COLO668 (cell line): ENCODE measurements at regions not wholly inside any gene's neighbourhood (a gene's known extent, or its start where the extent isn't known, plus 50 kb on each side); places are given as distances from the start of the nearest gene placed in this dataset.

Experiments used
- DNase-seq: peaks from one replicate; lab custom pipeline; 2025; ENCODE audit not compliant: unreplicated experiment; lab: John Stamatoyannopoulos, UW

GRCh38 chr4:167475951-167476350, 241.7 kb upstream of the SPOCK3 start:
- no peak for DNase-seq

GRCh38 chr4:167492007-167492406, 257.7 kb upstream of the SPOCK3 start:
- no peak for DNase-seq

DNA sequence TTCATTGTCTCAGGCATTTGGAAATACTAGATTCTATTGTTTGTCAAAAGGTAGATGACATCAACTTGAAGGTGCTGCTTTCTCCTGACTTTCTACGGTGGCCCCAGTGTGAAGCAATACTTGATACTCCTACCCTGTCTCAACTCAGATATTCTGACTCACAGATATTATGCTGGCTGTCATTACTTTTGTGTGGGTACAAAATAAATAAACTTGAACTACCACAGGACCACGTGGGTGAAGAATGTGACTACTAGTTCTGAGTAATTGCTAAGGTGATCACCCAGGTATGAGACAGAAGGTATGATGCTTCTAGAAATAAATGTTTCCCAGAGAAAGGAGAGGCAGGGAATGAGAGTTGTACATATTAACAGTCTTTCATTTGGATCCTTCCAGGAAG, 275.3 kb upstream of the SPOCK3 start:
- DNase-seq = no peak

DNA sequence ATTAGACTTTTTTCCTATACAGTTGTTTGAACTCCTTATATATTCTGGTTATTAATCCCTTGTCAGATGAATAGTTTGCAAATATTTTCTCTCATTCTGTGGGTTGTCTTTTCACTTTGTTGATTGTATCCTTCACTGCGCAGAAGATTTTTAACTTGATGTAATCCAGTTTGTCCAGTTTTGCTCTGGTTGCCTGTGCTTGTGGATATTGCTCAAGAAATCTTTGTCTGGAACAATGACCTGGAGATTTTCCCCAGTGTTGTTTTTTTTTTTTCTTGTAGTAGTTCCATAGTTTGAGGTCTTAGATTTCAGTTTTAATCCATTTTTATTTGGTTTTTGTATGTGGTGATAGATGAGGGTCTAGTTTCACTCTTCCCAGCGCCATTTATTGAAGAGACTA, 289.8 kb upstream of the SPOCK3 start:
- DNase-seq = no peak

GRCh38 chr4:167537761-167538160, 303.5 kb upstream of the SPOCK3 start:
- no peak for DNase-seq

- no peak for DNase-seq
These were observed 307.0 kb upstream of the SPOCK3 start for GRCh38 chr4:167541286-167541685.

- no peak for DNase-seq
These were observed 310.1 kb upstream of the SPOCK3 start for GRCh38 chr4:167544391-167544790.

DNA sequence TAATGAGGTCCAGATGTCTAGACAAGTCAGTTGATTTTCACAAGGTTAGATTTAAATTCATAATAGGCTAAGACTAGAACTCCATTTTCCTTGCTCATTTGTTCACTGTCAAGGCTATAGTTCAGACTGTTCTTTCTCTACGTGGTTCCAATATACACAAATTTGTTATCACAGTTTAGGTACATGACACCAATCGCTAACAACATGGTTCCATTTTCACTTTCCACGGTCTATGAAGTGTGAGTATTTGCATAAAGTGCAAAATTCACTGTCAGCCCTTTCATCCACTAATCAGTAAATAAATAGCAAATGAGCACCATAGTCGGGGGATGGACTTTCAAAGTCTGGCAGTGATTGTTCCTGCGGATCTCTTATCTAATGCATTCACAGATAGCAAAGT, 315.7 kb upstream of the SPOCK3 start:
- DNase-seq = no peak

- no peak for DNase-seq
These were observed 321.2 kb upstream of the SPOCK3 start for GRCh38 chr4:167555338-167556022.

DNA sequence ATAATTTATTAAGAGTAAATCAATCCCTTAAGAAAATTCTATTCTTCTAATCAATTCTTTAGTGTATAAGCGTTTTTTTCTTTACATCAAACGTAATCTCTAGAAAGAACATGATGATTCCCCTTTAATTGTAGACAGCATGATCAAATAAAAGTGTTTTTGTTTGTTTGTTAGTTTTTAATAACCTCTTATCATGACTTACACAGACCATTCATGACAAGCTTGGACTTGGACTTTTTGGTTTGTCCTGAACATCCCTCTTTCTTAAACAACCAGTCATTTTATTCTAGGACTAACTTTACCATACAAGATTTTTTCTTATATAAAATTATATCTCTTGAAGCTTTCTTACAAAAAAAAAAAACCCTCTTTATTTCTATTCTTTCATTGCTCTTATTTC, 344.6 kb upstream of the SPOCK3 start:
- peak; percentile 0 for DNase-seq

GRCh38 chr4:167581449-167581965, 347.2 kb upstream of the SPOCK3 start:
- no peak for DNase-seq

DNA sequence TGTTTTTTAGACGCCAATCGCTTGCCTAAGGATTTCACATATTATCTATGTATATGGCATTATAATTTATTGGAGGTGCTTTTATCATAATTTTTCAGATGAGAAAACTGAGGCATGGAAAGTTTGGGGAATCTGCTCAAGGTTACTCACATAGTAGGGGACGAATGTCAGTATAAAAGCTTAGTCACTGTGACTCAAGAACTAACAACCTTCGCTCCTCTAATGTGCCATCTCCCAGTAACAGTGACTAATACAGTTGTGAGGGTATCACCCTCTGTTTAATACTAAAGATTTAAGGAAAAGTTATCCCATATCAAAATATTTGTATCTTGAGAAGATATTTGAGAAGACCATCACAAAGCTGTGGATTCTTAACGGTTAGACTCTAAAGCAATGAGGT, 353.1 kb upstream of the SPOCK3 start:
- no peak for DNase-seq

DNA sequence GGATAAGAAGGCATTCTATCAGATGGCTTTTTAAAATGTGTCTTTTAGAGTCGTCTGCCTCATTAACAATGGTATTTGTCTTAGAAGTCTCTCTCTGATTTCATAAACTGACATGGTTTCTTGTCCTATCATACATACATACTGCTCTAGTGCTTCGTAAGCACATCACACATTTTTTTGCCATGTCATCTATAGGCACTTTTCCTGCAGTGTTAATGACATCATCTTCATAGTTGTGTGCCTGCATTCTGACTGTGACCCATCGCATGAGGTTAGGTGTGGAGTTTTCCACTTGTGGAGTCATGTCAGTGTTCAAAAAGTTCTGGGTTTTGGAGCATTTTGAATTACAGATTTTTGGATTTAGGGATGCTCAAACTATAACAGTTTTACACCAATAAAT, 361.6 kb upstream of the SPOCK3 start:
- DNase-seq = no peak

DNA sequence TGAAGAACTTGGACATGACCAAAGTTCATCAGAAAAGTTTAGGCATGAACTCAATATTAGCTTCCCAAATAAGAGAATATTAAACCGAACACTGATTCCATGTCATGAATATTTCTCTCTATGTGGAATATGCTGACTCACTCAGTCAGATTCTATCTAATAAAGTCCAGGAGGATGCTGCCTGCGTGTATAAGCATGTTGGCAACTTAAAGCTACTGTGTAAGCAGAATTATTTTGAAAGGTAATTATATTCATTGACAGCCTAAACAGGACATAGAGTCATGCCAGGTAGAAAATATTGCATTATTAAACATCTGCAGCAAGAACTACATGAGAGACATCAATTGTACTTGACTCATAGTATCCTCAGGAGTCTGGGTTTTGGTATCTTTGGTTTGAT, 367.9 kb upstream of the SPOCK3 start:
- DNase-seq = no peak

- DNase-seq = no peak
These were observed 372.3 kb upstream of the SPOCK3 start for GRCh38 chr4:167606551-167606950.

GRCh38 chr4:167613381-167613780, 379.1 kb upstream of the SPOCK3 start:
- DNase-seq = no peak

- no peak for DNase-seq
These were observed 380.6 kb upstream of the SPOCK3 start for GRCh38 chr4:167614866-167615265.

DNA sequence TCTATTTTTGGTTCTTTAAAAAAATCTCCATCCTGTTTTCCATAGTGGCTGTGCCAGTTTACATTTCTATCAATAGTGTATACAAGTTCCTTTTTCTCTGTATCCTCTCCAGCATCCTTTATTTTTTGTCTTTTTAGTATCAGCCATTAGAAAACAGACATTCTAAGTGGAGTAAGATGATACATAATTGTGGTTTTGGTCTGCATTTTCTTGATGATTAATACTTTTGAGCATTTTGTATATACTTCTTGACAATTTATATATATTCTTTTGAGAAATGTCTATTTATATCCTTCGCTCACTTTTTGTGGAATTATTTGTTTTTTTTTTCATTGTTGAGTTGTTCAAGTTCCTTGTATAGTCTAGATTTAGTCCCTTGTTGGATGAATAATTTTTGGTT, 382.2 kb upstream of the SPOCK3 start:
- DNase-seq = no peak

DNA sequence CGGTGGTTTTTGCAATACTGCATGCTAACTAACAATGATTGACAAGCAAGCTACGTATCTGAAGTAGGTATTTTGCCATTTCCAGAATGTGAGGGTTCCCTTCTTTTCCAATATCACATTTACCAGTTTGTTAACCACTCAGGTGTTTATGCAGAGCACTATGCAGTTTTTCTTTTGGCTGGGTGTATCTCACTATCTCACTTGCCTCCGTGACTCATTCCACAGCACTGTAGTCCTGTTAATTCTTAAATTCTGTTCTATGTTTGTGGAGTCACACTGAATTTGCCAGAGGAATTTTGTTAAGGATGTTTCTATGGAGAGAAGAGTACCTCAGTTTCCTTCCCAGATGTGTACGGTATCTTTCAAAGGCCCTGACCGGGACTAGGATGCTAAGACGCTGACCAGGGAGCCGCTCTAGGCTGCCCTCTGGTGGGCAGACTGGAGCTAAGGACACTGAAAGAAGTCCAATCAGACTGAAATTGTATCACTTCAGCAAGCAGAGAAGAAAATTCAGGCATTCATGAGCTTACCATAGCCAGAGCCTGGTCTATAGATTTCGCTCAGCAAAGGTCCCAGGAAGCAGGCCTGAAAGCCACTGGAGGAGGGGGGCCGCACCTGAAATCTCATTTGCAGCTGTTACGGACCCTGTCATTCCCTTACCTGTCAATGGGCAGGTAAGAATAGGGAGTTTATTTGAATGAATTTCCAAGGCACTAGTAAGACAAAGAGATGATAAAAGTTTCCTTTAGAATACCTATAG, 388.4 kb upstream of the SPOCK3 start:
- peak; percentile 43 for DNase-seq

GRCh38 chr4:167623241-167623572, 388.9 kb upstream of the SPOCK3 start:
- no peak for DNase-seq

DNA sequence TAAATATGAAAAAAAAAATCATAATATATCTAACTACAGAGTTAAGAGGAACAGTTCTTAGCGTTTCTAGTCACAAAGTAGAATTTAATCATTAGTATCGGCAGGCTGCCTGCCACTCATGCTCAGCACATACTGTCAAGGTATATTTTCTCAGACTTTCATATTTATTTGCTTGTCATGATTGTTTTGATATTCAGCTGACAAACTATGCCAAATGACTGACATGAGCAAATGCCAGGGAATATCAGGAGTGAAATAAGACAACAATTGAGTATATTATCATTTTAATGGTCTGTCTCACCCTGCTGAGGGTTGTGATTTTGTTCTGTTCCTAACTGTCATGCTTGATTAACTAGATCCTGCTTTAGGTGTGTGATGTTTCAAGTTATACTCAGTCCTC, 395.0 kb upstream of the SPOCK3 start:
- no peak for DNase-seq

GRCh38 chr4:167642250-167642649, 408.0 kb upstream of the SPOCK3 start:
- no peak for DNase-seq

GRCh38 chr4:167645358-167645757, 411.1 kb upstream of the SPOCK3 start:
- DNase-seq = no peak
